Sciatic nerve (tissue), 2 donors: ENCODE measurements at regions not wholly inside any gene's neighbourhood (a gene's known extent, or its start where the extent isn't known, plus 50 kb on each side); places are given as distances from the start of the nearest gene placed in this dataset.
"Not testable (repeated sequence)": the region's sequence is repeated elsewhere in the genome, so short reads cannot be mapped to it uniquely, and the experiment has no call there.

Source experiments
- ATAC-seq: fragments of 200-7000 bp; cut with Tn5 transposase; one replicate; pipeline ENCODE4 v1.9.1; 2020; ENCODE audit warnings: mild to moderate bottlenecking, moderate library complexity
- DNase-seq: peaks from one replicate; pipeline ENCODE4 v3.0.0-alpha.2; 2020; ENCODE audit warnings: low spot score
- intact Hi-C: fragments of 100-400 bp; cut with DNase I; formaldehyde crosslinking; loops from one replicate; pipeline ENCODE4 v1.14.2; 2022
- donor health status: DM: no; HTN: no; CAD: no.
- donor health status: DM: no; HTN: no; CAD: no.

- intact Hi-C loops = no loop called here
- DNase-seq (no peak), ATAC-seq (no peak)
Observed at GRCh38 chr6:40860443-40860842, 178.6 kb downstream of the UNC5CL start.

GRCh38 chr6:40856271-40856670 is 182.8 kb downstream of the UNC5CL start:
- intact Hi-C loops = no loop called here
- ATAC-seq (no peak), DNase-seq (no peak)

GRCh38 chr6:40855168-40855880 is 183.7 kb downstream of the UNC5CL start:
- ATAC-seq (no peak), DNase-seq (no peak)
- intact Hi-C loops = no loop called here

GRCh38 chr6:40854592-40854991 is 184.4 kb downstream of the UNC5CL start:
- no peak for ATAC-seq
- intact Hi-C loops = no loop called here
- DNase-seq = no peak

- DNase-seq (no peak), ATAC-seq (no peak)
- intact Hi-C loops = no loop called here
Observed at GRCh38 chr6:40852779-40853373, 186.1 kb downstream of the UNC5CL start.

- ATAC-seq = no peak
- intact Hi-C loops = no loop called here
- no peak for DNase-seq
Observed at GRCh38 chr6:40849546-40849945, 189.5 kb downstream of the UNC5CL start.

GRCh38 chr6:40848868-40849514 is 190.0 kb downstream of the UNC5CL start:
- intact Hi-C loops = no loop called here
- DNase-seq (no peak), ATAC-seq (no peak)

- intact Hi-C loops = no loop called here
- ATAC-seq (no peak), DNase-seq (no peak)
Observed at GRCh38 chr6:40848038-40848437, 191.0 kb downstream of the UNC5CL start.

GRCh38 chr6:40845553-40845952 is 193.5 kb downstream of the UNC5CL start:
- intact Hi-C loops = no loop called here
- no peak for DNase-seq
- no peak for ATAC-seq

- ATAC-seq (no peak), DNase-seq (no peak)
- intact Hi-C loops = no loop called here
Observed at GRCh38 chr6:40844246-40844645, 194.8 kb downstream of the UNC5CL start.

- no peak for ATAC-seq
- intact Hi-C loops = no loop called here
- DNase-seq = no peak
Observed at GRCh38 chr6:40841721-40842120, 197.3 kb downstream of the UNC5CL start.

GRCh38 chr6:40832691-40833090 is 206.3 kb downstream of the UNC5CL start:
- no peak for ATAC-seq
- no peak for DNase-seq
- intact Hi-C loops = no loop called here

- ATAC-seq = no peak
- intact Hi-C loops = no loop called here
- no peak for DNase-seq
Observed at GRCh38 chr6:40831381-40831780, 207.6 kb downstream of the UNC5CL start.

- ATAC-seq (no peak), DNase-seq (no peak)
- intact Hi-C loops = no loop called here
Observed at GRCh38 chr6:40825102-40825501, 213.9 kb downstream of the UNC5CL start.

- ATAC-seq = peak; percentile 63
- intact Hi-C loops, DNase-seq: not testable (repeated sequence)
Observed at GRCh38 chr6:40823917-40824891, 214.8 kb downstream of the UNC5CL start.

- intact Hi-C loops = no loop called here
- no peak for ATAC-seq
- no peak for DNase-seq
Observed at GRCh38 chr6:40822619-40823018, 216.4 kb downstream of the UNC5CL start.

GRCh38 chr6:40819182-40819834 is 219.7 kb downstream of the UNC5CL start:
- intact Hi-C loops = no loop called here
- DNase-seq (no peak), ATAC-seq (no peak)

- DNase-seq = no peak
- ATAC-seq = no peak
- intact Hi-C loops = no loop called here
Observed at GRCh38 chr6:40817369-40817768, 221.7 kb downstream of the UNC5CL start.

- ATAC-seq (no peak), DNase-seq (no peak)
- intact Hi-C loops = no loop called here
Observed at GRCh38 chr6:40816601-40817000, 222.4 kb downstream of the UNC5CL start.
